ENCODE measurements at regions not wholly inside any gene's neighbourhood (a gene's known extent, or its start where the extent isn't known, plus 50 kb on each side); places are given as distances from the start of the nearest gene placed in this dataset.
"Not testable (repeated sequence)": the region's sequence is repeated elsewhere in the genome, so short reads cannot be mapped to it uniquely, and the experiment has no call there.

DNA sequence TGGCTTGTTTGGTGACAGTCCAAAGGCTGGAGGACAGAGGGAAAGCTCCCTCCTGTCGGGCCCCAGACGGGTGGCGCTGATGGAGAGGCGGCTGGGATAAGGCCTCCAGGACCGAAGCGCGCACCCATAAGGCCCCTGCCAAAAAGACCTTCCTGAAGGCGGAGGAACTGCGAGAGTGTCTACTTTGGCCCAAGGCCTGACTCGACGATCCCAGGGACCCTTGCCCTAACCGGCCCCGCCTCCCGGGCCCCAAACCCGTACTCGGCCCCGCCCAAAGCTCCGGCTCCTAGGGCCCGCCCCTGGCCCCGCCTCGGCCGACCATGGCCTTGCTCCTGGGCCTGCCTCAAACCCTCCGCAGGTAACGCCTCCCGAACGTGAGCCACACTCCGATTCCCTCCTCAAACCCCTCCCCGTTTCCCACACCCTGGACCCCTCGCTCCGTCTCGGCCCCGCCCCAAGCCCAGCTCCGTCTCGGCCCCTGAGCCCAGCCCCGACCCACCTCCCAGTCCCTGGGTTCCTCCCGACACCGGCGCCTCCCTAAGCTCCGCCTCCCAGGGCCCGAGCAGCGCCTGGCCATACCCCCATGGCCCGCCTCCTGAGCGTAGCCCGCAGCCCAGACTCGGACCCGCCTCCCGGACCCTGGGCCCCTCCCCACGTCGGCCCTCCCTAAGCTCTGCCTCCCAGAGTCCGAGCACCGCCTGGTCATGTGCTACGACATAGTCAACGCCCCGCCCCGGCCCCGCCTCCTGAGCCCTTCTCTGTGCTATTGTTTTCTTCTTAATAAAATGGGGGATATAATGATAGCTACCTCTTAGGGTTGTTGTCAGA lies 90.0 kb upstream of the DRD5 start:
- peak overlapping the region; percentile 41 for H3K4me2 ChIP-seq (ENCODE audit: insufficient read depth, low read length)
- POLR2A ChIA-PET: no interaction called here
- TF ChIP-seq, protein P1, sequence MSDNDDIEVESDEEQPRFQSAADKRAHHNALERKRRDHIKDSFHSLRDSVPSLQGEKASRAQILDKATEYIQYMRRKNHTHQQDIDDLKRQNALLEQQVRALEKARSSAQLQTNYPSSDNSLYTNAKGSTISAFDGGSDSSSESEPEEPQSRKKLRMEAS (IDR thresholded peaks at IDR 0.05; ENCODE audit: insufficient read depth, insufficient read length): no peak
- TF ChIP-seq GATA2 (IDR thresholded peaks at IDR 0.05; ENCODE audit: insufficient read depth, insufficient read length, low read depth, low read length) (no peak), POLR2AphosphoS5 (IDR thresholded peaks at IDR 0.05; ENCODE audit: insufficient read depth, low read depth, low read length) (no peak), MYC (IDR thresholded peaks at IDR 0.05; ENCODE audit: low read depth, low read length) (no peak), POLR2A (IDR thresholded peaks at IDR 0.05; ENCODE audit: low read depth, low read length) (no peak), EZH2 (IDR thresholded peaks at IDR 0.05; ENCODE audit: borderline replicate concordance, low read depth, low read length, severe bottlenecking) (no peak), JUN (IDR thresholded peaks at IDR 0.05; ENCODE audit: borderline replicate concordance, insufficient read depth, insufficient read length, low read depth) (no peak), FOS (IDR thresholded peaks at IDR 0.05; ENCODE audit: borderline replicate concordance, insufficient read depth, low read length) (no peak)
- TF ChIP-seq, protein P2, sequence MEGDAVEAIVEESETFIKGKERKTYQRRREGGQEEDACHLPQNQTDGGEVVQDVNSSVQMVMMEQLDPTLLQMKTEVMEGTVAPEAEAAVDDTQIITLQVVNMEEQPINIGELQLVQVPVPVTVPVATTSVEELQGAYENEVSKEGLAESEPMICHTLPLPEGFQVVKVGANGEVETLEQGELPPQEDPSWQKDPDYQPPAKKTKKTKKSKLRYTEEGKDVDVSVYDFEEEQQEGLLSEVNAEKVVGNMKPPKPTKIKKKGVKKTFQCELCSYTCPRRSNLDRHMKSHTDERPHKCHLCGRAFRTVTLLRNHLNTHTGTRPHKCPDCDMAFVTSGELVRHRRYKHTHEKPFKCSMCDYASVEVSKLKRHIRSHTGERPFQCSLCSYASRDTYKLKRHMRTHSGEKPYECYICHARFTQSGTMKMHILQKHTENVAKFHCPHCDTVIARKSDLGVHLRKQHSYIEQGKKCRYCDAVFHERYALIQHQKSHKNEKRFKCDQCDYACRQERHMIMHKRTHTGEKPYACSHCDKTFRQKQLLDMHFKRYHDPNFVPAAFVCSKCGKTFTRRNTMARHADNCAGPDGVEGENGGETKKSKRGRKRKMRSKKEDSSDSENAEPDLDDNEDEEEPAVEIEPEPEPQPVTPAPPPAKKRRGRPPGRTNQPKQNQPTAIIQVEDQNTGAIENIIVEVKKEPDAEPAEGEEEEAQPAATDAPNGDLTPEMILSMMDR (IDR thresholded peaks at IDR 0.05; ENCODE audit: extremely low read depth in 1 of 2, insufficient read depth in 1 of 2, low read depth in 1 of 2, low read length in 2 of 2): no peak
- no peak overlapping the region for H3K27ac ChIP-seq (ENCODE audit: insufficient read depth, low read depth, low read length)
- no peaks in the 10 kb centered on the region for H3K9me1 ChIP-seq (replicated peaks; ENCODE audit: control insufficient read depth, extremely low read depth, insufficient read depth, low read length)
- H3K9me3 ChIP-seq (replicated peaks; ENCODE audit: control insufficient read depth, insufficient read depth, low read length): no peaks in the 10 kb centered on the region
- no peaks in the 10 kb centered on the region for H3K4me1 ChIP-seq (ENCODE audit: control insufficient read depth, extremely low read depth, insufficient read depth, low read length)
- intact Hi-C loops (cut with micrococcal nuclease): no loop called here
- peak overlapping the region; percentile 95 for H2AFZ ChIP-seq (ENCODE audit: low read depth, low read length)
- no peaks in the 10 kb centered on the region for H3K79me2 ChIP-seq (ENCODE audit: control insufficient read depth, insufficient read depth, low read length)
- no peaks in the 10 kb centered on the region for H3K27me3 ChIP-seq (ENCODE audit: control insufficient read depth in 2 of 2, insufficient read depth in 2 of 2, low read length in 2 of 2)
- CTCF ChIA-PET: interaction anchor here (0.6 to 1.7 kb wide), 3 partner anchors 12 to 917 kb away, joined by 3 to 8 read pairs (median 7); no protein-coding TSS in a partner anchor
- no peaks in the 10 kb centered on the region for H3K36me3 ChIP-seq (ENCODE audit: control insufficient read depth in 2 of 2, extremely low read depth in 1 of 2, insufficient read depth in 2 of 2, low read length in 2 of 2)
- H4K20me1 ChIP-seq (replicated peaks; ENCODE audit: control insufficient read depth, extremely low read depth, insufficient read depth, low read length): no peaks in the 10 kb centered on the region
- FAIRE-seq (peak; percentile 82), DNase-seq (ENCODE audit: low read depth, low spot score) (peak; percentile 79)
- BruUV-seq (replicated peaks): no TSS peak
- dilution Hi-C loops (cut with MboI; ENCODE audit: extremely low pct_ligation_motif_present, low sequenced_read_pairs): no loop called here
- H3K4me3 ChIP-seq (replicated peaks in 1 of 3; ENCODE audit: insufficient read depth in 1 of 3, low read depth in 1 of 3, low read length in 3 of 3): peak overlapping the region; percentile 16 to 45 (median 38)
- no peak overlapping the region for H3K9ac ChIP-seq (replicated peaks; ENCODE audit: extremely low read depth, insufficient read depth, low read length)

DNA sequence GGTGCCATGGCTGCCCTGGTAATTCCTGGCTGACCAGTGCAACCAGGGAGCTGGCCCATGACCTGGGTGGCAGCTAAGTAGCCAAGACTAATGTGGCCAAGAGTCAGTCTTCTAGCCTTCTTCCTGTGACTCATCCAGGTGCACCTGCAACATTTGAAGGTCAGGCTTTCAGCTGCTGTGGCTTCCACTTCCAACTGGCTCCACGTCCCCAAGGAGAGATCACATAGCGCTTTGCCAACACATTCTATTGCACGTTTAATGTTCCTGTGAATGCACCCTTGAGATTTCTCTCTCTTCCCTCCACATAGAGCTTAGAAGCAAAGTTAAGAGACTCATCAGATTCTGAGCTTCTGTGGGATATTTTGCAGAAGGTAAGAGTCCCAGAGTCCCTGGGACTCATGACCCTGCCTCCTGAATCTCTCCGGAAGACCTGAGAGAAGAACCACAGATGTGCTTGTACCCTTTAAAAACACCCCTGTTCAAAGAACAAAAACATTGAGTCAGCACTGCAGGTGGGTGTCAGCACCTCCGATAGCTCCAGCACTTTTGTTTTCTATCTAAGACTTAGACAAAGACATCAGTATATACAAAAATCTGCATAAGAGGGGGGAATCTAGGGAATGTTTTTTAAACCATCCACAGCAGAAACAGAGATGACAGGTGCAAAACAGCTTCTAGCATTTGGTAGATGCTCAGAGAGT lies 88.5 kb upstream of the DRD5 start:
- H4K20me1 ChIP-seq (replicated peaks; ENCODE audit: control insufficient read depth, extremely low read depth, insufficient read depth, low read length); H3K4me1 ChIP-seq (ENCODE audit: control insufficient read depth, extremely low read depth, insufficient read depth, low read length); H3K4me2 ChIP-seq (ENCODE audit: insufficient read depth, low read length); intact Hi-C loops (cut with micrococcal nuclease); H3K4me3 ChIP-seq (replicated peaks in 1 of 3; ENCODE audit: insufficient read depth in 1 of 3, low read depth in 1 of 3, low read length in 3 of 3); H3K79me2 ChIP-seq (ENCODE audit: control insufficient read depth, insufficient read depth, low read length); H3K27me3 ChIP-seq (ENCODE audit: control insufficient read depth in 2 of 2, insufficient read depth in 2 of 2, low read length in 2 of 2); H2AFZ ChIP-seq (ENCODE audit: low read depth, low read length); FAIRE-seq; H3K9me3 ChIP-seq (replicated peaks; ENCODE audit: control insufficient read depth, insufficient read depth, low read length); BruUV-seq (replicated peaks); H3K9ac ChIP-seq (replicated peaks; ENCODE audit: extremely low read depth, insufficient read depth, low read length); dilution Hi-C loops (cut with MboI; ENCODE audit: extremely low pct_ligation_motif_present, low sequenced_read_pairs); H3K36me3 ChIP-seq (ENCODE audit: control insufficient read depth in 2 of 2, extremely low read depth in 1 of 2, insufficient read depth in 2 of 2, low read length in 2 of 2); H3K27ac ChIP-seq (ENCODE audit: insufficient read depth, low read depth, low read length); POLR2A ChIA-PET; DNase-seq (ENCODE audit: low read depth, low spot score); H3K9me1 ChIP-seq (replicated peaks; ENCODE audit: control insufficient read depth, extremely low read depth, insufficient read depth, low read length): not testable (repeated sequence)
- CTCF ChIA-PET: interaction anchor here (1.7 kb wide), 1 partner anchor 322 kb away, joined by 7 read pairs; no protein-coding TSS in a partner anchor

Data from endothelial cell of umbilical vein (primary cell).